Gastroesophageal sphincter (tissue), 3 donors: ENCODE measurements at regions not wholly inside any gene's neighbourhood (a gene's known extent, or its start where the extent isn't known, plus 50 kb on each side); places are given as distances from the start of the nearest gene placed in this dataset.

Source experiments
- POLR2A ChIP-seq, 2 donors: fragments of 450-650 bp; IDR thresholded peaks; one replicate each; pipeline ENCODE4 v1.6.1; 2017; ENCODE audit warnings: antibody characterized with exemption in 2 of 2, mild to moderate bottlenecking in 2 of 2, moderate library complexity in 1 of 2
- POLR2AphosphoS5 ChIP-seq: sonication (generic); formaldehyde crosslinking; IDR thresholded peaks from one replicate; pipeline ENCODE4 v1.6.1; 2017; ENCODE audit warnings: antibody characterized with exemption
- TF ChIP-seq, protein P1 (sequence below), 4 experiments: fragments of 200-600 bp in 2 of 4; fragments of 450-650 bp in 2 of 4; sonication (generic) in 1 of 4; IDR thresholded peaks; one replicate each; pipeline ENCODE4 v1.5.1; 2017 to 2019; ENCODE audit warnings: antibody characterized with exemption in 4 of 4, mild to moderate bottlenecking in 2 of 4, moderate library complexity in 2 of 4

- TF ChIP-seq, protein P1, sequence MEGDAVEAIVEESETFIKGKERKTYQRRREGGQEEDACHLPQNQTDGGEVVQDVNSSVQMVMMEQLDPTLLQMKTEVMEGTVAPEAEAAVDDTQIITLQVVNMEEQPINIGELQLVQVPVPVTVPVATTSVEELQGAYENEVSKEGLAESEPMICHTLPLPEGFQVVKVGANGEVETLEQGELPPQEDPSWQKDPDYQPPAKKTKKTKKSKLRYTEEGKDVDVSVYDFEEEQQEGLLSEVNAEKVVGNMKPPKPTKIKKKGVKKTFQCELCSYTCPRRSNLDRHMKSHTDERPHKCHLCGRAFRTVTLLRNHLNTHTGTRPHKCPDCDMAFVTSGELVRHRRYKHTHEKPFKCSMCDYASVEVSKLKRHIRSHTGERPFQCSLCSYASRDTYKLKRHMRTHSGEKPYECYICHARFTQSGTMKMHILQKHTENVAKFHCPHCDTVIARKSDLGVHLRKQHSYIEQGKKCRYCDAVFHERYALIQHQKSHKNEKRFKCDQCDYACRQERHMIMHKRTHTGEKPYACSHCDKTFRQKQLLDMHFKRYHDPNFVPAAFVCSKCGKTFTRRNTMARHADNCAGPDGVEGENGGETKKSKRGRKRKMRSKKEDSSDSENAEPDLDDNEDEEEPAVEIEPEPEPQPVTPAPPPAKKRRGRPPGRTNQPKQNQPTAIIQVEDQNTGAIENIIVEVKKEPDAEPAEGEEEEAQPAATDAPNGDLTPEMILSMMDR (IDR thresholded peaks at IDR 0.05), result no peak
- no peak for TF ChIP-seq POLR2A (IDR thresholded peaks at IDR 0.05)
- TF ChIP-seq POLR2AphosphoS5, result no peak
Measured at GRCh38 chr2:236819275-236820002, 249.8 kb downstream of the ACKR3 start.
